ENCODE measurements at regions not wholly inside any gene's neighbourhood (a gene's known extent, or its start where the extent isn't known, plus 50 kb on each side); places are given as distances from the start of the nearest gene placed in this dataset.
"Not testable (repeated sequence)": the region's sequence is repeated elsewhere in the genome, so short reads cannot be mapped to it uniquely, and the experiment has no call there.

- not testable (repeated sequence) for TF ChIP-seq CTCF (conservative IDR thresholded peaks at IDR 0.05; ENCODE audit: low read length); EZH2phosphoT487 (IDR thresholded peaks at IDR 0.05; ENCODE audit: borderline replicate concordance, low read depth, low read length)
Measured at GRCh38 chr5:118107246-118107645, 881.1 kb downstream of the DTWD2 start.
